Stomach (tissue), 8 donors: ENCODE measurements at regions not wholly inside any gene's neighbourhood (a gene's known extent, or its start where the extent isn't known, plus 50 kb on each side); places are given as distances from the start of the nearest gene placed in this dataset.

ENCODE experiments used
- DNase-seq, 2 donors: peaks; one replicate each; pipeline versions ENCODE4 v3.0.0 to v3.0.0-alpha.2; 2013 to 2019
- H3K27ac ChIP-seq, 5 donors: fragments of 200-600 bp in 4 of 5; sonication (generic) in 4 of 5; one replicate each; pipeline ENCODE4 v1.5.1; 2013 to 2019; ENCODE audit warnings: mild to moderate bottlenecking in 1 of 5, moderate library complexity in 1 of 5
- H3K27me3 ChIP-seq, 3 donors: fragments of 200-600 bp; sonication (generic); one replicate each; pipeline ENCODE4 v1.5.1; 2017 to 2019; ENCODE audit warnings: mixed run types in 1 of 3
- H3K36me3 ChIP-seq, 4 donors: fragments of 200-600 bp; sonication (generic); 1 replicate in 3 of 4; 2 replicates in 1 of 4; pipeline ENCODE4 v1.5.1; 2016 to 2019
- H3K4me1 ChIP-seq, 4 donors: fragments of 200-600 bp; sonication (generic); one replicate each; pipeline ENCODE4 v1.5.1; 2016 to 2019
- H3K4me3 ChIP-seq, 4 donors: fragments of 200-600 bp; sonication (generic) in 3 of 4; one replicate each; pipeline ENCODE4 v1.5.1; 2016 to 2019; ENCODE audit warnings: mild to moderate bottlenecking in 1 of 4
- H3K9me3 ChIP-seq, 4 donors: fragments of 200-600 bp; sonication (generic); one replicate each; pipeline ENCODE4 v1.5.1; 2016 to 2019
- CTCF ChIP-seq, 7 experiments: fragments of 450-650 bp in 4 of 7; fragments of 200-600 bp in 3 of 7; sonication (generic) in 3 of 7; IDR thresholded peaks; one replicate each; pipeline ENCODE4 v1.5.1; 2016 to 2019; ENCODE audit warnings: antibody characterized with exemption in 7 of 7, control low read depth in 2 of 7, mild to moderate bottlenecking in 1 of 7
- EP300 ChIP-seq: sonication (generic); formaldehyde crosslinking; IDR thresholded peaks from one replicate; pipeline ENCODE4 v1.6.1; 2017; ENCODE audit warnings: antibody characterized with exemption
- POLR2A ChIP-seq, 4 donors: fragments of 450-650 bp; IDR thresholded peaks; one replicate each; pipeline ENCODE4 v1.6.1; 2016; ENCODE audit warnings: antibody characterized with exemption in 4 of 4, control low read depth in 2 of 4, mild to moderate bottlenecking in 1 of 4, moderate library complexity in 1 of 4
- POLR2AphosphoS5 ChIP-seq, 3 donors: sonication (generic); formaldehyde crosslinking; IDR thresholded peaks; one replicate each; pipeline ENCODE4 v1.6.1; 2016; ENCODE audit warnings: antibody characterized with exemption in 3 of 3
- WGBS, 5 donors: extraction: QIAGEN DNeasy Blood & Tissue Kit in 3 of 5; methylation state at CpG; one replicate each; pipeline versions ENCODE4 v1.1.5 to v1.1.7; 2013 to 2018; 5-methylcytosine and 5-hydroxymethylcytosine counted together
- intact Hi-C: fragments of 100-400 bp; cut with DNase I; formaldehyde crosslinking; loops from one replicate; pipeline ENCODE4 v1.15.1; 2023; ENCODE audit warnings: low total_unique reads
- donor health status: healthy with polysubstance abuse.
- donor health status: Bipolar disorder and iron deficiency.
- donor health status: healthy.

DNA sequence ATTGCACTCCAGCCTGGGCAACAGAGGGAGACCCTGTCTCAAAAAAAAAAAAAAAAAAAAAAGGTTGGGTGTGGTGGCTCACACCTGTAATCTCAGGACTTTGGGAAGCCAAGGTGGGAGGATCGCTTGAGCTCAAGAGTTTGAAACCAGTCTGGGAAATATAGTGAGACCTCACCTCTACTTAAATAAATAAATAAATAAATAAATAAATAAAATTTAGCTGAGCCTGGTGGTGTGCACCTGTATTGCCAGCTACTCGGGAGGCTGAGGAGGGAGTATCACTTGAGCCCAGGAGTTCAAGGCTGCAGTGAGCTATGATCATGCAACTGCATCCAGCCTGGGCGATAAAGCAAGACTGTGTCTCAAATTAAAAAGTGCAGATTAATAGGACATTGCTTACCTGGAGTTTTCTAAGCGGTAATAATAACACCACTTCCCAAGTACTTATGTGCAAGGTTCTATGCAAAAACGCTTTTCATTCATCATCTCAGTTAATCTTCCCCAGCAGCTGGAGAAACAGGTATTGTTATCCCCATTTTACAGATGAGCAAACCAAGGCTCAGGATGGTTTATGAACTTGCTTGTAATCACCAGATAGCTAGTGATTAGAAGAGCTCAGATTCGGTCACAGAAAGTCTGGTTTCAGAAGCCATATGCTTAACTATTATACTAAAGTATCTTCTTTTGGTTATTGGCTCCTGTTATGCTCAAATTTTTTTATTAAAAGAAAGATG, 196.5 kb upstream of the MKLN1 start:
- Histone ChIP-seq H3K9me3 (no peaks in the 10 kb centered on the region), H3K4me3 (no peak overlapping the region), H3K27me3 (no peaks in the 10 kb centered on the region), H3K36me3 (no peaks in the 10 kb centered on the region), H3K27ac (no peak overlapping the region), H3K4me1 (no peaks in the 10 kb centered on the region)
- DNase-seq = no peak
- WGBS, 5 donors = 95 to 98% (median 97%) methylated on average over 6 of the region's 6 CpGs
- intact Hi-C loops = no loop called here
- no peak for TF ChIP-seq CTCF (IDR thresholded peaks at IDR 0.05)
- TF ChIP-seq POLR2AphosphoS5 (IDR thresholded peaks at IDR 0.05) = no peak
- TF ChIP-seq POLR2A (IDR thresholded peaks at IDR 0.05) = no peak
- TF ChIP-seq EP300 = no peak

GRCh38 chr7:131131746-131132431, 195.8 kb upstream of the MKLN1 start:
- Histone ChIP-seq H3K36me3 (no peaks in the 10 kb centered on the region), H3K27ac (no peak overlapping the region), H3K27me3 (no peaks in the 10 kb centered on the region), H3K4me3 (no peak overlapping the region), H3K4me1 (no peaks in the 10 kb centered on the region), H3K9me3 (no peaks in the 10 kb centered on the region)
- DNase-seq = no peak
- intact Hi-C loops = no loop called here
- TF ChIP-seq POLR2A (IDR thresholded peaks at IDR 0.05) (no peak), CTCF (IDR thresholded peaks at IDR 0.05) (no peak), POLR2AphosphoS5 (IDR thresholded peaks at IDR 0.05) (no peak), EP300 (no peak)
- 89 to 94% (median 91%) methylated on average over 3 of the region's 3 CpGs for WGBS, 5 donors

DNA sequence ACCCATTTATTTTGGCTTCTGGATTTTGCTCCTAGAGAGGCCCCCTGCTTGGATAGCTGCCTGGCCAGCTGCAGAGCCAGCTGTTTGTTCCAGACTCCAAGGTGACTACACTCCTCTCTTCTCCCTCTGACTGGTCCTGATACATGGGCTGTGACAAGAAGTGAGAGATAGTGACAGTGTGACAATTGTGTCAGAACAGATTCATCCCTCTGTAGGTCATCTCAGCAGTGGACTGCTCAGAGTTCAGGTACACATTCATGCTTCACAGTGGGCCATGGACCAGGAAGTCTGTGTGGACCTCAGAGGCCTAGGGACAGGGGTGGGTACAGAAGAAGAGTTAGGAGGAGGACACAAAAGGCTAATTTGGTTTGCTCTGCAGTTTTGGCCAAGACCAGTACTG, 188.2 kb upstream of the MKLN1 start:
- intact Hi-C loops = no loop called here
- Histone ChIP-seq H3K27me3 (no peaks in the 10 kb centered on the region), H3K27ac (peak overlapping the region in 1 of 5 donors; percentile 12), H3K4me3 (no peak overlapping the region), H3K9me3 (no peaks in the 10 kb centered on the region), H3K4me1 (no peaks in the 10 kb centered on the region), H3K36me3 (no peaks in the 10 kb centered on the region)
- no peak for DNase-seq
- no peak for TF ChIP-seq CTCF (IDR thresholded peaks at IDR 0.05)
- no peak for TF ChIP-seq EP300
- no peak for TF ChIP-seq POLR2AphosphoS5 (IDR thresholded peaks at IDR 0.05)

DNA sequence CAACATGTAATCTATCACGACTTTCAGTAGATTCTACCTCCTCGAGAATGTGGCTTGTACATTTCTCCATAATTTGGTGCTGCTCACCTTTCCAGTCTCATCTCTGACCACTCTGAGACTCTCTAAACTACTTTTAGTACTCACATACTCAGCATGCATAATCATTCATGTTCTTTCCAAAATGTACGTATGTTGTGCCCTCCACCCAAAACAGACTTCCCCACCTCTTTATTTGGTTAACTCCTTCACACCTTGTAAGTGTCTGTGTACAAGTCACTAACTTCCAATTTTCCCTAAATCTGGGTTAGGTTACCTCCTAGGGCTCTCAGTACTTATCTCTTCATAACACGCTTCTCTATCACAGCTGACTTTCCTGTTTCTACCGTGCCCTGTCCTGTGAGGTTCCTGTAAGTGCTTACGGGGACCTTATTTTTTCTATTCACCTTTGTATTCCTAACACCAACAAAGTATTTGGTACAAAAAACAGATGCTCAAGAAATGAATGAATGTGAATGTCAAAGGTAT, 186.2 kb upstream of the MKLN1 start:
- WGBS, 5 donors = 88 to 92% (median 91%) methylated on average over 6 of the region's 6 CpGs
- Histone ChIP-seq H3K27ac (no peak overlapping the region), H3K27me3 (no peaks in the 10 kb centered on the region), H3K9me3 (no peaks in the 10 kb centered on the region), H3K4me3 (no peak overlapping the region), H3K36me3 (no peaks in the 10 kb centered on the region), H3K4me1 (no peaks in the 10 kb centered on the region)
- no peak for DNase-seq
- TF ChIP-seq POLR2A (IDR thresholded peaks at IDR 0.05) (no peak), EP300 (no peak)
- intact Hi-C loops = no loop called here

GRCh38 chr7:131143869-131144268, 183.8 kb upstream of the MKLN1 start:
- no peak for DNase-seq
- 96 to 100% (median 99%) methylated on average over 4 of the region's 4 CpGs for WGBS, 5 donors
- intact Hi-C loops = no loop called here
- no peaks in the 10 kb centered on the region for H3K27me3 ChIP-seq
- no peak overlapping the region for H3K27ac ChIP-seq
- H3K4me3 ChIP-seq = no peak overlapping the region
- TF ChIP-seq POLR2A (IDR thresholded peaks at IDR 0.05) (no peak), POLR2AphosphoS5 (IDR thresholded peaks at IDR 0.05) (no peak), EP300 (no peak), CTCF (IDR thresholded peaks at IDR 0.05) (no peak)
- no peaks in the 10 kb centered on the region for H3K4me1 ChIP-seq
- H3K9me3 ChIP-seq = no peaks in the 10 kb centered on the region
- H3K36me3 ChIP-seq = no peaks in the 10 kb centered on the region
